ENCODE measurements at regions not wholly inside any gene's neighbourhood (a gene's known extent, or its start where the extent isn't known, plus 50 kb on each side); places are given as distances from the start of the nearest gene placed in this dataset.

DNA sequence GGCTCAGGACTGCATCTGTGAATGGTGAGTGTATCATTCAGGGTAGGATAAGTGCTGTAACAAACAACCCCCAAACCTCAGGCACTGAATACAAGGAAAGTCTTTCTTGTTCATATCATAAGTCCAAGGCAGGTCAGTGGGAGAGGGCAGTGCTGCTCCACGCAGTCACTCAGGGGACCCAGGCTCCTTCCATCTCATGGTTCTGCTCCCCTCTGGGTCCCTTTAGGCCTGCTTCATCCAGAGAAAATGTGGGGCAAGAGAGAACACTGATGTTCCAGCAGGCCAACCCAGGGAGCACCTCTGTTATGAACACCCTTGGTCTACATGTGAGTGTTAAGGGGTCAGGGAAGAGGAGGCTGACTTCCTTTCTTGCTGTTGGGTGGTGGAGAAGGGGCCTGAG is 187.8 kb downstream of the CHST1 start:
- TF ChIP-seq POLR2A (IDR thresholded peaks at IDR 0.05), result no peak
- no peak for TF ChIP-seq CTCF (IDR thresholded peaks at IDR 0.05)
- no peak for TF ChIP-seq POLR2AphosphoS5 (IDR thresholded peaks at IDR 0.05)
- TF ChIP-seq EP300 (IDR thresholded peaks at IDR 0.05), result no peak

Measured in suprapubic skin (tissue), 4 donors.